ENCODE measurements at regions not wholly inside any gene's neighbourhood (a gene's known extent, or its start where the extent isn't known, plus 50 kb on each side); places are given as distances from the start of the nearest gene placed in this dataset.

DNA sequence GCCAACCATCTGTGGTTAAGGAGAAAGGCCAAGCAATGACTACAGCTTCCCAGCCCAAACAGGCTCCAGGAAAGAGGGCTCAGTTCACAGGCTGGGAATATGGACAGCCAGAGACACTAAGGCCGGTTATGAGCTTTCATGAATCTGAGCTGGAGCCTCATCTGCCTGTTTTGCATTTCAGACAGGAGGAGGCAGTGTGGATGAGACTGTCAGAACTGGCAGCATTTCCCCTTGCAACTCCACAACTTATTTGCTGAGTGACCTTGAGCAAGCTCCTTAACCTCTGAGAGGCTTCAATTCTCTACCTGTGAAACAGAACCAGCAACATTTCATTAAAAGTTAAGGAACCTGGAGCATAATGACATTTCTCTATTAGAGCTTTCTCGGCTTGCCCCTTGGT is 264.0 kb downstream of the ETS1 start:
- Mint-ChIP-seq H3K27me3 (ENCODE audit: low read depth) (no peaks in the 10 kb centered on the region), H3K36me3 (ENCODE audit: low read depth) (no peaks in the 10 kb centered on the region), H3K9me3 (peaks cover 7% of the 10 kb centered on the region), H3K4me3 (no peak overlapping the region), H3K4me1 (peaks cover 26% of the 10 kb centered on the region), H3K27ac (ENCODE audit: unreplicated experiment) (no peak overlapping the region)
- TF ChIP-seq, protein P1, sequence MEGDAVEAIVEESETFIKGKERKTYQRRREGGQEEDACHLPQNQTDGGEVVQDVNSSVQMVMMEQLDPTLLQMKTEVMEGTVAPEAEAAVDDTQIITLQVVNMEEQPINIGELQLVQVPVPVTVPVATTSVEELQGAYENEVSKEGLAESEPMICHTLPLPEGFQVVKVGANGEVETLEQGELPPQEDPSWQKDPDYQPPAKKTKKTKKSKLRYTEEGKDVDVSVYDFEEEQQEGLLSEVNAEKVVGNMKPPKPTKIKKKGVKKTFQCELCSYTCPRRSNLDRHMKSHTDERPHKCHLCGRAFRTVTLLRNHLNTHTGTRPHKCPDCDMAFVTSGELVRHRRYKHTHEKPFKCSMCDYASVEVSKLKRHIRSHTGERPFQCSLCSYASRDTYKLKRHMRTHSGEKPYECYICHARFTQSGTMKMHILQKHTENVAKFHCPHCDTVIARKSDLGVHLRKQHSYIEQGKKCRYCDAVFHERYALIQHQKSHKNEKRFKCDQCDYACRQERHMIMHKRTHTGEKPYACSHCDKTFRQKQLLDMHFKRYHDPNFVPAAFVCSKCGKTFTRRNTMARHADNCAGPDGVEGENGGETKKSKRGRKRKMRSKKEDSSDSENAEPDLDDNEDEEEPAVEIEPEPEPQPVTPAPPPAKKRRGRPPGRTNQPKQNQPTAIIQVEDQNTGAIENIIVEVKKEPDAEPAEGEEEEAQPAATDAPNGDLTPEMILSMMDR (conservative IDR thresholded peaks at IDR 0.05): no peak
- DNase-seq (ENCODE audit: low read depth, low spot score): no peak

DNA sequence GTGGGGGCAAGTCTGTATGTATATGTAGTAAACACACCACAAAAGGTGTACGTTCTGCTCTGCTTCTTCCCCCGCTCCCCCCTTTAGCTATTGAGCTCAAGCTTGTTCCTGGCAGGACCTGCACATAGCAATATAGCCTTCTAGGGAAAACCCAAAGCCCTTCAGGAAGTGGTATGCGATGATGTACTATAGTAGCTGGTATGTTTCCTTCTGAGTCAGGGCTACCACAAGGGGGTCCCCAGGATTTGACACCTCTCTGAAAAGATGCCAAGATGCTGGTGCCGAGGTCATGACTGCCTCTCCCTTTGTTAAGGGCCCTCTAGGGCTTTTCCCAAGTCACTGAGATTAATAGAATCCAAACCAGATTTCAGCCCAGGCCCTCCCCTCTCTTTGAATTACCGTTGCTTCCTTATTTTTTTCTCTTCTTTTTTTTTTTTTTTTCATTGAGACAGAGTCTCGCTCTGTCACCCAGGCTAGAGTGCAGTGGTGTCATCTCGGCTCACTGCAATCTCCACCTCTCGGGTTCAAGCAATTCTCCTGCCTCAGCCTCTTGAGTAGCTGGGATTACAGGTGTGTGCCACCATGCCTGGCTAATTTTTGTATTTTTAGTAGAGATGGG is 268.4 kb downstream of the ETS1 start:
- H3K36me3 Mint-ChIP-seq (ENCODE audit: low read depth): peaks cover 10% of the 10 kb centered on the region
- peaks cover 22% of the 10 kb centered on the region for H3K4me1 Mint-ChIP-seq
- DNase-seq (ENCODE audit: low read depth, low spot score): no peak
- no peaks in the 10 kb centered on the region for H3K27me3 Mint-ChIP-seq (ENCODE audit: low read depth)
- TF ChIP-seq, protein P1 (conservative IDR thresholded peaks at IDR 0.05): no peak
- no peak overlapping the region for H3K27ac Mint-ChIP-seq (ENCODE audit: unreplicated experiment)
- H3K4me3 Mint-ChIP-seq: no peak overlapping the region
- peaks cover 21% of the 10 kb centered on the region for H3K9me3 Mint-ChIP-seq

DNA sequence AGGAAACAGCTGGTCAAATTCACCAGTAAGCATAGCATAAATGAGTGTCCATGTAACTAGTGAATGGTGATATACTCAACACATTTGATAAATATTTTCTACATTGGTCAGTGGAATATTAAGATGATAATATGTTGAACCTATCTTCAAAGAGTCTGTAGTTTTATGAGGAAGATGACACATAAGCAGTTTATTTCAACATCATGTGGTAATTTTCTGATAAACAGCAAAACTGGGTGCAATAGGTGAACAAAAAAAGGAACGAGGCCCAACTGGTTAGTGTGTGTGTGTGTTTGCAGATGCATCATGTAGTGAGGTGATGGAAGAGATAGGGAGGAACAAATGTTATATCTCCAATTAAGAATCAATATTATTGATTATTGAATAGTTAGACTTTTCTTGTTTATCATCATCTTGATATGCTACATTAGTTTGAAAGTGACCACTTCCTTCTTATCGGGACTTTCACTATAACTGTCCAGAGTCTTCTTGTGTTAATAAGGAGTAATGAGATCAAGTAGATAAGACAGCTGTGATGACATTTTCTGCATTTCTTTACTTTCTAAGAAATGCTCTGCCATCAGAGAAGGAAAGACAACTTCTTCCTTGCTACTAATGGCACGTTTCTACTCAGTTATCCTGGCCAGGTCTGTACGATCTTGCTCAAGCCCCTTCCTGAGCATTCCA is 270.7 kb downstream of the ETS1 start:
- TF ChIP-seq, protein P1 (conservative IDR thresholded peaks at IDR 0.05): no peak
- H3K4me3 Mint-ChIP-seq: no peak overlapping the region
- H3K9me3 Mint-ChIP-seq: peaks cover 23% of the 10 kb centered on the region
- DNase-seq (ENCODE audit: low read depth, low spot score): no peak
- no peaks in the 10 kb centered on the region for H3K27me3 Mint-ChIP-seq (ENCODE audit: low read depth)
- peaks cover 11% of the 10 kb centered on the region for H3K4me1 Mint-ChIP-seq
- peaks cover 13% of the 10 kb centered on the region for H3K36me3 Mint-ChIP-seq (ENCODE audit: low read depth)
- no peak overlapping the region for H3K27ac Mint-ChIP-seq (ENCODE audit: unreplicated experiment)

DNA sequence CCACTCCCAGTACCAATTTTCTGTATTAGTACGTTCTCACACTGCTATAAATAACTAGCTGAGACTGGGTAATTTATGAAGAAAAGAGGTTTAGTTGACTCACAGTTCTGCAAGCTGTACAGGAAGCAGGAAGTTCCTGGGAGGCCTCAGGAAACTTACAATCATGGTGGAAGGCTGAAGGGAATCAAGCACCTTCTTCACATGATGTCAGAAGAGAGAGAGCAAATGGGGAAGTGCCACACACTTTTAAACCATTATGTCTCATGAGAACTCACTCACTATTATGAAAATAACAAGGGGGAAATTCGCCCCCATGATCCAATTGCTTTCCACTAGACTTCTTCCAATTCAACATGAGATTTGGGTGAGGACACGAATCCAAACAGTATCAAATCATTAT is 271.4 kb downstream of the ETS1 start:
- no peak overlapping the region for H3K27ac Mint-ChIP-seq (ENCODE audit: unreplicated experiment)
- peaks cover 4% of the 10 kb centered on the region for H3K4me1 Mint-ChIP-seq
- no peaks in the 10 kb centered on the region for H3K27me3 Mint-ChIP-seq (ENCODE audit: low read depth)
- peaks cover 13% of the 10 kb centered on the region for H3K36me3 Mint-ChIP-seq (ENCODE audit: low read depth)
- no peak overlapping the region for H3K4me3 Mint-ChIP-seq
- no peak for DNase-seq (ENCODE audit: low read depth, low spot score)
- H3K9me3 Mint-ChIP-seq: peaks cover 23% of the 10 kb centered on the region
- TF ChIP-seq, protein P1 (conservative IDR thresholded peaks at IDR 0.05): no peak

DNA sequence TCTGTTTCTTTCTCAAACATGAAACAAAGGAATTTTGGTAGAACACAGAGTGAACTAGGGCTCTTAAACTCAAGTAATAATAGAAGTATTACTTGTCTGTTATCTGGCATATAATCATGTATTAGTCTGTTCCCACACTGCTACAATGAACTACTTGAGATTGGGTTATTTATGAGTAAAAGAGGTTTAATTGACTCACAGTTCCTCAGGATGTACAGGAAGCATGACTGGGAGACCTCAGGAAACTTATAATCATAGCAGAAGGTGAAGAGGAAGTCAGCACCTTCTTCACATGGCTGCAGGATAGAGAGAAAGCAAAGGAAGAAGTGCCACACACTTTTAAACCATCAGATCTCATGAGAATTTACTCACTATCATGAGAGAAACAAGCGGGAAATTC is 273.4 kb downstream of the ETS1 start:
- TF ChIP-seq, protein P1 (conservative IDR thresholded peaks at IDR 0.05): no peak
- no peaks in the 10 kb centered on the region for H3K4me1 Mint-ChIP-seq
- peaks cover 13% of the 10 kb centered on the region for H3K36me3 Mint-ChIP-seq (ENCODE audit: low read depth)
- no peak overlapping the region for H3K4me3 Mint-ChIP-seq
- DNase-seq (ENCODE audit: low read depth, low spot score): no peak
- no peaks in the 10 kb centered on the region for H3K27me3 Mint-ChIP-seq (ENCODE audit: low read depth)
- no peak overlapping the region for H3K27ac Mint-ChIP-seq (ENCODE audit: unreplicated experiment)
- H3K9me3 Mint-ChIP-seq: peaks cover 19% of the 10 kb centered on the region

Measured in neural crest cell (in vitro differentiated cells).